CD1c-positive myeloid dendritic cell (primary cell): ENCODE measurements at regions not wholly inside any gene's neighbourhood (a gene's known extent, or its start where the extent isn't known, plus 50 kb on each side); places are given as distances from the start of the nearest gene placed in this dataset.

Source experiments
- DNase-seq: peaks from one replicate; pipeline ENCODE4 v3.0.0-alpha.2; 2016; ENCODE audit errors: extremely low spot score

DNA sequence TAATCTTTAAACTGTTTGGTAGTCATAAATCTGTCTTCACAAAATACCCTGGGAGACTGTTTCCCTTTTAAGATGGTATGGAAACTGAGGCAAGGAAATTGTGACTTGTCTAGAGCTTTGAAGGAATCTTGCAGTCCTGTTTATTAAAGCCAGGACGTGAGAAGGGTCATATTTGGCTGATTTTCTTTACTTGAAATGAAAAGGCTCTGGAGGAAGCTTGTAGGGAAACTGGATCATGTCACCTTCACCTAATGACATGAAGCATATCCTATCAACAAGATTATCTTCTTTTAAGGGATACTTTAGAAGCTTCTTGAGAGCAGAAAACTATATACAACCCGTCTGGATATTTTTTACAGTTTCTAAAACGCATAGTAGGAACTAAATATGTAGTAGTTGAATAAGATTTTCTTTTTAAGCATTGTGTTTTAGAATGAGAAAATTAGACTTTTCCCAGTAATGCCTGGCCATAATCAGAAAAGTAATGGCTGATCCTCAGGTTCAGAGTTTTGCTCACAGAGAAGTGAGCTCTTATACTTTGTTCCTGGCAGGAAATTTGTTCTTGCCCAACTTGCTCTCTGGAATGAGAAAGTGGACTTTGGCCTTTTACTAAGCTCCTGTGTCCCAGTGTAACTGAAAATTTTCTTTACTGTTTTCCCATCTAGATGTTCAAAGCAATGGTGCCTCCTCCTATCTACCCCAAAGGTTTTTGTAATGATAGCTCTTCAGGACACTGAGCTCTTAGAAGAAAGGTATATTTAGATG lies 136.8 kb upstream of the AFF2 start:
- no peak for DNase-seq

DNA sequence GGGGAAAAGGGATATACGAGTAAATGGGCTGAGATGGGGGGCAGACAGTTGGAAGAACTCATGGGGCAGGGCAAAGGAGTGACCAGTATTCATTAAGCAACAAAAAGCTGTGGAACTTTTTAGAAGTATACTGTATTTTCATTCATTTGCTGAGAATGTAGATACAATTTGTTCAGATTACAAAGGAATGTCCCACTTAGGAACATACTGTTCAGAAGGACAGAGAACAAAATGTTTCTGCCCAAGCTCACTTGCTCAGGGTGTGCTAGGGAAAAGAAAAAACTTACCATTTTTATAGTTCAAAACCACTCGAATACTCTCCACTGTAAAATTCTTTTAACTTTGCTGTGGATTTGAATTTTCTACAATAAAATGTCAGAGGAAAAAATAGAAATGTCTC lies 135.2 kb upstream of the AFF2 start:
- no peak for DNase-seq

- no peak for DNase-seq
Measured at GRCh38 chrX:148371291-148371690, 129.1 kb upstream of the AFF2 start.

GRCh38 chrX:148372925-148373324 lies 127.5 kb upstream of the AFF2 start:
- DNase-seq = peak; percentile 2

DNA sequence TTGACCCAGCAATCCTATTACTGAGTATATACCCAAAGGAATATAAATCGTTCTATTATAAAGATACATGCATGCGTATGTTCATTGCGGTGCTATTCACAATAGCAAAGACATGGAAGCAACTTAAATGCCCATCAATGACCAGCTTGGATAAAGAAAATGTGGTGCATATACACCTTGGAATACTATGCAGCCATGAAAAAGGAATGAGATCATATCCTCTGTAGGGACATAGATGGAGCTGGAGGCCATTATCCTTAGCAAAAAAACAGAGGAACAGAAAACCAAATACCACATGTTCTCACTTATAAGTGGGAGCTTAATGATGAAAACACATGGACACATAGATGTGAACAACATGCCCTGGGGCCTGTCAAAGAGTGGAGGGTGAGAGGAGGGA lies 124.1 kb upstream of the AFF2 start:
- DNase-seq = no peak

DNA sequence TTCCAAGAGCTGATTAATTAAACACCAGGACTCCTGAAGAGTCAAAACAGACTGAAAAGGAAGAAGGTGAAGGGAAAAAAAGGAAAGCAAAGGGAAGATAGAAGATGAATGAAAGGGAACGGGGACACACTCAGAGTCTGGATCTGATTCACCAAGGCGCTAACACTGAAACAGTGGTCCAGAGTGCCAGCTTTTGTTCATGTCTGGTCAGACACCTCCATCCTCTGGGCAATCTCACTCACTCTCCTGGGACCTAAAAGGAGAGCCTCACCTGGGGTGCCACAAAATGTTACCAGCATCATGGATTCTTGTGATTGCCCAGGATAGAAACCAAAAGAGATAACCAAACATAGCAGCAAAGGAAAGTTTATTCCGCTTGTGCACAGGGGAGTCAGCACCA lies 120.3 kb upstream of the AFF2 start:
- no peak for DNase-seq

- peak; percentile 73 for DNase-seq
Measured at GRCh38 chrX:148380650-148381561, 119.5 kb upstream of the AFF2 start.

DNA sequence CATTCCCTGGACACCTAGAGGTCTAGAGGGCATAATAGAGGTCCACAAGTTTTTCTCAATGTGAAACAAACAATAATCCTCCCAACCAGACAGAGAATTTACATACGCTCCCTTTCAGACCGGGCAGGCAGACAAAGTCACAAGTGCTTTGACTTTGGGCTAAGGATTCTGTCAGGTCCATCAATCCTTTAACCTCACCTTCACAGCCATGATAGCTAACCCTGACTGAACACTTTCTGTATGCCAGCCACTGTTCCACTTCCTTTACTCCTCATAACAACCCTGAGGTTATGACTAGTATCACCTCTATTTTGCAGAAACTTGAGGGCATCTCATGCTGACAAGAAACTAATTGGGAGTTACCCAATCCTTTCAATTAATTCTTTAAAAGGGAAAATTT lies 118.8 kb upstream of the AFF2 start:
- peak; percentile 1 for DNase-seq

GRCh38 chrX:148382983-148383382 lies 117.4 kb upstream of the AFF2 start:
- DNase-seq = no peak

GRCh38 chrX:148385471-148385870 lies 114.9 kb upstream of the AFF2 start:
- no peak for DNase-seq

- no peak for DNase-seq
Measured at GRCh38 chrX:148389629-148390028, 110.8 kb upstream of the AFF2 start.

DNA sequence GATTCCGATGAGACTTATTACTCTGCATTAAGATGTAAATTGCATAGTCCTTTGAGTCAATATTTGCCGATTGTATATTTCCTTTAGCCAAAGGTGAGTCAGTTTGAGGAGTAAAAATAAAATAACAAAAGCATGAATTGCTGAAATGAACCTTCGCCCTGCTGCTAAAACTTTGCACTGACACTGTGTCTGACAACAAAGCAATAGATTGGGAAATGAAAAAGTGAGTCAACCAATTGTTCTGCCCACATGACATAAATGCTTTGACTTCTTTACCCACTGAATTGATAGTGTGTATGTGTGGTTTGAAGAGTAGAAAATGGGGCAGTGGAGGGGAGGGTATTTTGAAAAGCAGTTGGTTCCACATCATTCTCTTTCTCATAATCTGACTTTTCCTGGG lies 88.4 kb upstream of the AFF2 start:
- peak; percentile 2 for DNase-seq

GRCh38 chrX:148416142-148416541 lies 84.3 kb upstream of the AFF2 start:
- peak; percentile 66 for DNase-seq

- DNase-seq = peak; percentile 53
Measured at GRCh38 chrX:148416931-148417330, 83.5 kb upstream of the AFF2 start.

DNA sequence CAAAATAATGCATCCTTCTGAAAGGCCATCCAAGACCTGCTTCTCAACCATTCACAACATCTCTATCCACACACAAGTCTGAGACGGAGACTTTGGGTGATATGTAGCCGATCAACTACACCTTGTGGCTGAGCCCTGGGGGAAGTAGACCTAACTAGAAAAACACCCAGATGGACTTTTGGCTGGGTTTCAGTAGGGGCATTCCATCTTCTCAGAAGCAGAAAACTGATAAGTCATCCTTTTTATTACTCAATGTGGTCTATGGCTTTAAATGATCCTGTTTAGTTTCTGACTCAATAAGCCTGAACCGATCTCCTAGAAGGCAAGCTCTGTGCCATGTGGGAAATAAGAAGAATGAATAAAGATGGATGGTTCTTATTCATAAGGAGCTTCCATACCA lies 82.5 kb upstream of the AFF2 start:
- DNase-seq = peak; percentile 9

DNA sequence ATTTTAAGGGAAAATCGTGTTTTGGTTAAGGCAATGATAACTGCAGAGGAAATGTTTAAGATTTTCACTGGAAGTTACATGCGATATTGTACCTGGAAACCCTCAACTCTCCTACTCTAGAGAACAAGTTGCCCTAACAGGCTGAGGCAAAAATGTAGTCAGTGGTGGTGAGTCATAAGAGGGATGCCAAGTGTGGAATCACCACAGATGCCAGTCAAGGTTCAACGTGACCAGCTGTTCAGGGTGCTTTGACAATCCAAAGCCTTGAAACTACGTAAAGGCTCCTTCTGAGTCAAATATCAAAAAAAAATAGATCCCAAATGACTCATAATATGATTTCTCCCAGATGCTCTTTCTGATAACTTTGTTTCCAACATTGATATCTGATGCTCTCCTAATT lies 77.9 kb upstream of the AFF2 start:
- DNase-seq = no peak

GRCh38 chrX:148424570-148424969 lies 75.8 kb upstream of the AFF2 start:
- DNase-seq = no peak

DNA sequence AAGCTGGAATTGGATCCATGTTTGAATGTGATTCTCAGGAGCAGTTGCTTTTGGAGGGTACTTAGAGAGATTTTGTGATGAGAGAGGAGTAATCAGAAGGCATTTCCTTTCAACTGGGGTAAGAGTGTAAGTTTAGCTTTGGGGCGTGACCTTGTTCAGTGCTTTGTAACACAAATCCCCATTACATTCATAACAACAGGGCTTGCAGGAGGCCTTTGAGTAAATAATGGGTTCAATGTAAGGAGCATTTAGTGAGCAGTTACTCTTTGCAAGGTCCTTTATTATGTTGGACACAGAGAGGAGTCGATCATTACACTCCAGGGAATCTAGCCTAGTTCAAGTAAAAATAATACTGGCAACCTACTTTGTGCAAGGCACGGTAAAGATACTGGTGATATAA lies 74.0 kb upstream of the AFF2 start:
- DNase-seq = no peak

- no peak for DNase-seq
Measured at GRCh38 chrX:148441387-148441786, 59.0 kb upstream of the AFF2 start.

DNA sequence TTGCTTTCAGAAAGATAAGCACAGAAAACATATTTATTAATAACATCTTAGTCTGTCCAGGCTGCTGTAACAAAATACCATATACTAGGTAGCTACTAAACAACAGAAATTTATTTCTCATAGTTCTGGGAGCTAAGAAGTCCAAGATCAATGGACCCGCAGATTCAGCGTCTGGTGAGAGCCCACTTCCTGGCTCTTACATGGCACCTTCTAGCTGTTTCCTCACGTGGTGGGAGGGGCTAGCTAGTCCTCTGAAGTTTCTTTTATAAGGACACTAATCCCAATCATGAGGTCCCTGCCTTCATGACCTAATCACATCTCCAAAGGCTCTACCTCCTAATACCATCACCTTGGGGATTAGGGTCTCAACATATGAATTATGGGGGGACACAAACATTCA lies 57.2 kb upstream of the AFF2 start:
- DNase-seq = no peak

DNA sequence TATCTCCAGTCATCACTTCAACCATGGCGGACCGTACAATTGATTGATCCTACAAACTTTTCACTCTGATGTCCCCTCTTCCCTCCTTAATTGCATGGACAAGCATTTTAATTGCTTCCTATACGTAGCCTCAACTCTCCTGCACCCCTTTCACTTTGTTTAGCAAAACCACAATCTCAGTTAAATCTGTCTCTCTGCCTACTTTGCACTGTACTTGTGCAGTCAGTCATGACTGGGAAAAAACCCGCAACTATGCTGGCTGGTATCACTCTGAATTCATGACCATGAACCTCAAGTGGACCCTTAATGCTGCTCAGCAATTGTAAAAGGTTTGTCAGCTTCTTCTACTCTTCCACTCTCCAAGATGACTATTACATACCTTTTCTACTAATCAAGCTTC lies 51.7 kb upstream of the AFF2 start:
- DNase-seq = no peak
